Suppressor macrophage treated with lipopolysaccharide for 1 hour (primary cell): ENCODE measurements at regions not wholly inside any gene's neighbourhood (a gene's known extent, or its start where the extent isn't known, plus 50 kb on each side); places are given as distances from the start of the nearest gene placed in this dataset.

Source experiments
- DNase-seq, 3 donors: peaks; one replicate each; pipeline ENCODE4 v3.0.0-alpha.2; 2020 to 2022

GRCh38 chr14:95409477-95410272 lies 90.0 kb upstream of the CLMN start:
- DNase-seq, result no peak

- no peak for DNase-seq
These were observed 89.2 kb upstream of the CLMN start for GRCh38 chr14:95408731-95409476.

DNA sequence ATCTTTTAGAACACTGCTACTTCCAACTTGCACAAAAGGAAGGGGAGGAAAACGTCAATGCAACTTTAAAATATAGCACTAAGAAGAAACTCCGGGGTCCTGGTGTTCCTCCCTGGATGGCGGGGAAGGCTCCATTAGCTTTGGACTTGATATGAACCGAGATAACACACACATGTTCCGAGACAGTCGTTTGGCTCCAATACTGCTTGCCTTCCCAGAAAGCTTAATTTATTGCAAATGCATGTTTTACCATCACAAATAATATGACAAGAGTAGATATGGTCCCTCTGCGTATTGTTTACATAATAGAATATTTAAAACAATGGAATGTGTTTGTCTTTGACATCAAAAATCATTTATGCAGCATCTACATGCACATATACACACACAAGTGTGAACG lies 87.6 kb upstream of the CLMN start:
- no peak for DNase-seq

- no peak for DNase-seq
These were observed 87.1 kb upstream of the CLMN start for GRCh38 chr14:95406756-95407277.

DNA sequence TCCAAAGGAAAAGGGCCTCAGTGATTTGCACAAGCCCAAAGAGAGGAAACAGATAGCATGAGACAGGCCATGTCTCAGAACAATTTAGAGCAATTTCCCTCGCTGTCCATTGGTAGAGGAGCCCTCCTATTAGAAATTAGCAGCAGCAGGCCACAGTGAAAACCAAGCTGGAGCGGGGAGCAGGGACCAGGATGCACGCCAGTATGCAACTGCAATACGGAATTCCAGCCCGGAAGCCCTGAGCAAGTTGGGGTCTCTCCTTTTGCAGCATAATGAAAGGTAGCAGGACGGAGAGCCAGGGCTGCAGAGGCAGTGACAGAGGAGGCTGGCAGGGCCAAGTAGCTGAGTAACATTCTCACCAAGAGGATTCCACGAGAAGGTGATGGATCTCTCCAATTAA lies 84.9 kb upstream of the CLMN start:
- DNase-seq, result no peak

DNA sequence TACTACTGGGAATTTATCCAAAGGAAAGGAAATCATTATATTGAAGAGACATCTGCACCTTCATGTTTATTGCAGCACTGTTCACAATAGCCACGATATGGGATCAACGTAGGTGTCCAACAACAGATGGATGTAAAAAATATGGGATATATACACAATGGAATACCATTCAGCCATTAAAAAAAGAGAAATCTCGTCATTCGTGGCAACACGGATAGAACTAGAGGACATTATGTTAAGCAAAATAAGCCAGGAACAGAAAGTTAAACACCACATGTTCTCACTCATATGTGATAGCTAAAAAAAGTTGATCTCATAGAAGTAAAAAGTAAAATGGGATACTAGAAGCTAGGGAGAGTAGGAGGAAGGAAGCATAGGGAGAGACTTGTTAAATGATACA lies 82.9 kb upstream of the CLMN start:
- DNase-seq, result no peak

GRCh38 chr14:95402176-95402575 lies 82.5 kb upstream of the CLMN start:
- DNase-seq, result no peak

- no peak for DNase-seq
These were observed 79.2 kb upstream of the CLMN start for GRCh38 chr14:95398630-95399547.

DNA sequence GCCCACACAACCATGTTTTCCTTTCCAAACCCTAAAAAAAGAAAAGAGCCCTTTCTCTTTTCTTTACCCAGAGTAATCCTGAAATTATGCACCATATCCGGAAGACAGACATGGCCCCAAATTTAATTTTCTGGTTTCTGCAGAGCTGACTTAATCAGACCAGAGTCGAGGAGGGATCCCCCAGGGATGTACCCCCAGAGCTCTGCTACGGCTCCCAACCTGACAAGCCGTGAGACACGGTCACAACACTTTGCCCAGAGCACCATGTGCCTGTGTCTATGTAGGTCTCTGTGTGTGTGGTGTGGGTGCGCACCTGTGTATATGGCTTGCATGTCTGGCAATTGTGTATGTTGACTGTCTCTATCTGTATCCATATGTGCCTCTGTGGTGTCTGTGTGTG lies 77.6 kb upstream of the CLMN start:
- no peak for DNase-seq

DNA sequence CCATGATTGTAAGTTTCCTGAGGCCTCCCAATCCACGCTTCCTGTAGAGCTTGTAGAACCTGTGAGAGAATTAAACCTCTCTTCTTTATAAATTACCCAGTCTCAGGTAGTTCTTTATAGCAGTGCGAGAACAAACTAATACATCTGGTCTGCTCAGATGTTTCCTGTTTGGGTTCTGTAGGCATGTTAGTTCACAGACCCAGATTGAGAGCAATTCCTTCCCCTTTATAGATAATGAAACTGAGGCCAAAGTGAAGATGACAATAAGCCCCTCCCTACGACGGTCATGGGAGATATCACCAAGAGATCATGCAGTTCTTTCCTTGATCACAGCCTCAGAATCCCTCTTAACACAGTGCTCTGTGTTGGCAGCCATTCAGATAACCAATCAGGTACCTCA lies 76.5 kb upstream of the CLMN start:
- DNase-seq, result no peak

DNA sequence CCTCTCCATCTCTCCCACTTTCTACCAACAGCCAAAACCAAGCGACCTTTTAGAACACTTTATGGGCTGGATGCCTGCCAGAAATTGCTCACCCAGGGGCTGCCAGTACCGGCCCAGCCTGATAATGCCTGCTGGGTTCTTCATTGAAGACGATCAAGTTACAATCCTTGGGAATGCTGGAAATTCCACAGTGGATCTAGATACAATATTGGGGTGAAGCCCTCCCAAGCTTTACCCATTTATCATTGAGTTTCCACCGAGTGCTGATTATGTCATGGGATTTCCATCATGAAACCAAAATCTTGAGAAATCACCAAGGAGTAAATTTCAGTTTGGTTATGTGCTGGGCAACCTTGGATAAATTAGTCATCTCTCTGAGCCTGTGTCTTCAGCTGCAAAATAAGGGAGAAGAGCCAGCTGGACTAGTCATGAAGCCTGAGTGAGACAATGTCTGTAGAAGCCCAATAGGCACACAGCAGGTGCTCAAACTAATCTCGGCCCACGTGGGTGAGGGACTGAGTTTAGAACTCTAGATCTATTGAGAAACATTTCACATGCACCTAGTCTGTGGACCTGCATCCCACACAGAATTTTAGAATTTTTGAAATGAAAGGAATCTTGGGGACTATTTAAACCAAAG lies 75.5 kb upstream of the CLMN start:
- DNase-seq, result peak in 2 of 3 donors; percentile 3 to 20

DNA sequence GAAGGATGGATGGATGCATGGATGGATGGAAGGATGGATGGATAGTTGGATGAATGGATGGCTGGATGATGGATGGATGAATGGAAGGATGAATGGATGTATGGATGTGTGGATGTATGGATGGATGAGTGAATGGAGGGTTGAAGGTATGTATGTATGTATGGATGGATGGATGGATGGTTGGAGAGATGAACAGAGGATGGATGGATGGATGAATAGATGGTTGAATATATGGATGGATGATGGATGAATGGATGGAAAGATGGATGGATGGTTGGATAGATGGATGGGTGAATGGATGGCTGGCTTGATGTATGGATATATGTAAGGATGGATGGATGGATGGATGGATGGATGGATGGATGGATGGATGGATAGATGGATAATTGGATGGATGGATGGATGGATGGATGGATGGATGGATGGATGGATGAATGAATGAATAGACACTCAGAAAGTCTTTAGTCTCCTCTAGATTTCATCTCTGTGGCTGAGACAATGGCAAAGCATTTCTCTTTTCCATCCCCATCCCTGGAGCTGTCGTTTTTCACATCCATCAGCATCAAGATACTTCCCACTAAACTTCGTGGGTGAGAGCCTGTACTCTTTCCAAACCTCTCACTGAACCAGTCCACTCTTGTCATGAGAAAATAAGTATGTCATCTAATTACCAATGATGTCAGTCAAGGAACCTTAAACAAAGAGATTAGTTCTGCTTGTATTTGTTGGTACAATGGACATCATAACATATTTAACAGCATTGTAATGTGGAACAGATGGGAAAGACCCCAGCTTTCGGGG lies 74.8 kb upstream of the CLMN start:
- DNase-seq, result no peak

DNA sequence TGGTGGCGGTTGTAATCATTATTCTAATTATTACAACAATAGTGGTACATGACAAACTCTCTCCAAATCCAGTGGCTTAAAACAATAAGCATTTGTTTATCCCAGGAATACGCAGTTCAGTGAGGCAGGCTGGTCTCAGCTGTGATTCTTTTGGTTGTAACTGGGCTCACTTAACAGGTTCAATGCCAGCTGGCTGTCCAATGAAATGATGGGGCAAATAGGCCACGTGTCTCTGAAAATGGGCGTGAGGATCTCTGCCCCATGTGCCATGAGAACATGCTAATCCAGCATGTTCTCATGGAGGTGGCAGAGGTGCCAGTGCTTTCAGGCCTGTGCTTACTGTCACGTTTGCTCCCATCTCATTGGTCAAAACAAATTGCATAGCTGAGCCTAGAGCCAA lies 73.1 kb upstream of the CLMN start:
- no peak for DNase-seq

DNA sequence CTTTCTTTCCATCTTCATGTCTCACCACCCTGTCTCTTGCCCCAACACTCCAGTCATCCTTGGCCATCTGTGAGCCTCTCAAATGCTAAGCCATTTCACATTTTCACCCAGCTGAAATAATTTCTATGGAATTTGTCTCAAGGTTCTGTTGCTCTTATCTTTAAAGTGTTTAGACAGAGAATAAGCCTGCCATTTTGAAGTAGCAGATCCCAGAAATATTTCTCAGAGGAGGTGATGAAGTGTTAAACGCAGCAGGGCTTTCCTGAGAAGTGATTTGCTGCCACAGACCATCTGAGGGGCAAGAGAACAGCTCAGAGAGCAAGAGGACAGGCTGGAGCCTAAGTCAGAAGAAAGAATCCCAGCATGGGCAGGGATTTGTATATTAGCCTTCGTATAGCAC lies 71.6 kb upstream of the CLMN start:
- no peak for DNase-seq

DNA sequence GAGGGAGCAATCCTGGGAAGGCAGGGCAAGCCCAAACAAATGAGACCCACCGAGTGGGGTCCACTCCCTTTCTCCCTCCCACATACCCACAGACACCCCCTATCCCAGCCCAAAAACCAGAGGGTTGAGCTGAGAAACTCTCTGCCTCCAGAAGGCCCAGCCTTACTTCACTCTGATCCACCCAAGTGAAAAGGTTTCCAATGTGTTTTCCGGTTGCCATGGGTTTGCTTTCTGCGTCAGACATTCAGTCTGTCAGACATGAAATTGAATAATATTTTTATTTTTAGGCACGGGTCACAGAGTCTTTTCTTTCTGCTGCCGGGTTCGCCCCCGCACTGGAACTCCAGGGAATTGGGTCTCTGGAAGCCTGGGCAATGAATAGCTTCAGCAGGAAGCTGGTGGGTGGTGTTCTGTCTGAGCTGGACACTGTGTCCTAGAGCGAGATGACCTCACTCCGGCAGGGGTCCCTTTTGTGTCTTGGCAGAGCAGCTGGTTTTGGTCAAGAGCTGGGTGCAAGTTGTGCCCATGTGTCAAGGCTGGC lies 69.8 kb upstream of the CLMN start:
- no peak for DNase-seq

DNA sequence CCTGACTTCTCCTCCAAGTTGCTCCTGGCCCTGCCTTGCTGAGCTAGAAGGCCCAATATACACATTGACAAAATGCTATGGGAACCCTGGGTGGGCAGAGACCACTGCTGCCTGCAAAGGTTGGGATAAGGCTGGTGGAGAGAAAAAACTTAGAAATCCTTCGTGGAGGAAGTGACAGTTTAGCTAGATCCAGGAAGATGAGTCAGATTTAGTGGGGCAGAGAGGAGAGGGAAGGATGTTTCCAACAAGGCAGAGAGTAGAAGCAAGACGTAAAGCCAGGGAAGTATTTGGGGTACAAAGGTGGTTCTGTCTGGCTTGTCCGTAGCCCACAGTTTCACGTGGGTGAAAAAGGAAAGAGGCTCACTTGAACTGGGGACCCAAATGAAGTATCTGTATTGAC lies 69.0 kb upstream of the CLMN start:
- peak; percentile 7 to 35 (median 22) for DNase-seq

GRCh38 chr14:95387826-95388445 lies 68.2 kb upstream of the CLMN start:
- no peak for DNase-seq

- peak in 2 of 3 donors; percentile 12 to 68 for DNase-seq
These were observed 66.9 kb upstream of the CLMN start for GRCh38 chr14:95386536-95387095.

DNA sequence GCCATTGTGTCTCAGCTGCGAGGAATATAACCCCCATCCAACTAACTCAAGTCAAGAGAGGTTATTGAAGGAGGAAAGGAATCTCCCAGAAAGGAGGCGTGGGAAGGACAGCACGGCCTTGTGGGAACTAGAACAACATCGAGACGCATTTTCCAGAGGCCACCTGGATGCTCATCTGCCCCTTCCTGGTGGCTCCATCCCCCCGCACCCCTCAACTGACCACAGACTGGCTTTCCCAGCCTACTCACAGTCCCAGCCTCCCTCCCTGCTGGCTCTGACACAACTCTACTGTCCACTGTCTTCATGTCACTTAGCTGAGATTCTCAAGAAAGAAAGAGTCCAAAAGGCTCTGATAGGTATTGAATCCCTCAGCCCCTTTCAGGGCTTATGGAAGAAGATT lies 66.0 kb upstream of the CLMN start:
- DNase-seq, result no peak

DNA sequence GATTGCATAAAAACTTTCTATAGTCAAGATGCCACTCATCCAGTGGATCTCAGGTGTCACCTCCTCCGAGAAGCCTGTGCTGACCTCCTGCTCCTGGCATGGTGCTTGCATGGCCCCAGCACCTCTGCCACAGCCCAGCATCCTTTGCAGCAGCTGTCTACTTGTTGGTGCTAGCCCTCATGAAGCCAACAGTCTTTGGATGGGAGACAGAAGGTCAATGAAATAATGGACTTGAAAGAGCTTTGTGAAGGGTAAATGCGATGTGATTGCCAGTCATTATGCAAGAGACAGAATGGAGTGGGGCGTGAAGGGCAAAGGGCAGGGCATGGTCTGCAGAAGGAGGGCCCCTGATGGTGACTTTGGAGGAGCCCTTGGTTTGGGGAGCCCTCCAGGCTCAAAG lies 63.0 kb upstream of the CLMN start:
- no peak for DNase-seq

- DNase-seq, result no peak
These were observed 62.0 kb upstream of the CLMN start for GRCh38 chr14:95381726-95382125.
